A549 (cell line): ENCODE measurements at regions not wholly inside any gene's neighbourhood (a gene's known extent, or its start where the extent isn't known, plus 50 kb on each side); places are given as distances from the start of the nearest gene placed in this dataset.

Experiments
- ATAC-seq, 2 experiments: fragments of 200-7000 bp in 1 of 2; fragments of >200 bp in 1 of 2; cut with Nextera tagmentation in 1 of 2; cut with Tn5 transposase in 1 of 2; 3 replicates each; pipeline versions ENCODE4 v1.8.0 to v1.9.1; 2018 to 2020; ENCODE audit warnings: mild to moderate bottlenecking in 1 of 2, moderate library complexity in 1 of 2
- CTCF ChIA-PET: fragments of 300-600 bp; sonication (Branson Sonifier 250); formaldehyde crosslinking; extraction: SDS; loops from one replicate; lab custom pipeline; 2021; ENCODE audit warnings: antibody characterized with exemption, inconsistent platforms; lab: Yijun Ruan, JAX
- POLR2A ChIA-PET: fragments of 350-600 bp; formaldehyde crosslinking; extraction: SDS; loops from one replicate; lab custom pipeline; 2021; ENCODE audit warnings: antibody characterized with exemption, inconsistent platforms; lab: Yijun Ruan, JAX
- DNase-seq, 2 experiments: peaks; one replicate each; pipeline versions ENCODE4 v3.0.0 to v3.0.0-alpha.2; 2011 to 2016; ENCODE audit warnings: low read depth in 1 of 2, low spot score in 1 of 2
- FAIRE-seq: peaks from 2 replicates; lab custom pipeline; 2011; peaks lifted over from hg19 to GRCh38; lab: Jason Lieb, UNC
- H3K27ac ChIP-seq, 2 experiments: fragments of >200 bp; sonication (Bioruptor Twin); formaldehyde crosslinking; 3 replicates each; pipeline ENCODE4 v1.5.1; 2016 to 2017
- H3K4me1 ChIP-seq: fragments of >200 bp; sonication (Bioruptor Twin); formaldehyde crosslinking; 3 replicates; pipeline ENCODE4 v1.6.1; 2016
- H3K4me2 ChIP-seq: fragments of >200 bp; sonication (Bioruptor Twin); formaldehyde crosslinking; 3 replicates; pipeline ENCODE4 v1.6.1; 2016
- H3K4me3 ChIP-seq: fragments of >200 bp; sonication (Bioruptor Twin); formaldehyde crosslinking; 3 replicates; pipeline ENCODE4 v1.5.1; 2016
- H3K9me3 ChIP-seq: fragments of >200 bp; sonication (Bioruptor Twin); formaldehyde crosslinking; 3 replicates; pipeline ENCODE4 v1.6.1; 2016
- CBX2 ChIP-seq: fragments of 200-600 bp; sonication (generic); IDR thresholded peaks from 2 replicates; pipeline ENCODE4 v1.6.1; 2016; ENCODE audit warnings: low read depth, mild to moderate bottlenecking, borderline replicate concordance
- CEBPB ChIP-seq, 2 experiments: fragments of >200 bp in 1 of 2; sonication (Bioruptor Twin) in 1 of 2; formaldehyde crosslinking in 1 of 2; IDR thresholded peaks; 2 replicates each; pipeline ENCODE4 v1.6.1; 2012 to 2016
- CHD4 ChIP-seq: fragments of 200-600 bp; sonication (generic); IDR thresholded peaks from 2 replicates; pipeline ENCODE4 v1.6.1; 2016; ENCODE audit warnings: antibody characterized with exemption, mild to moderate bottlenecking, borderline replicate concordance
- CTCF ChIP-seq: fragments of >200 bp; sonication (Bioruptor Twin); formaldehyde crosslinking; IDR thresholded peaks from 3 replicates; pipeline ENCODE4 v1.5.1; 2016
- EHMT2 ChIP-seq: fragments of 200-600 bp; sonication (generic); IDR thresholded peaks from 2 replicates; pipeline ENCODE4 v1.6.1; 2016; ENCODE audit warnings: antibody characterized with exemption, low read depth, mild to moderate bottlenecking, moderate library complexity
- EP300 ChIP-seq, 2 experiments: fragments of >200 bp; sonication (Bioruptor Twin); formaldehyde crosslinking; IDR thresholded peaks; 2 replicates in 1 of 2; 3 replicates in 1 of 2; pipeline ENCODE4 v1.6.1; 2016 to 2017
- ESRRA ChIP-seq: fragments of 150-350 bp; IDR thresholded peaks from 2 replicates; pipeline ENCODE4 v1.6.1; 2014; ENCODE audit warnings: mild to moderate bottlenecking, low read length, borderline replicate concordance
- HDAC2 ChIP-seq: fragments of 200-600 bp; sonication (generic); IDR thresholded peaks from 2 replicates; pipeline ENCODE4 v1.6.1; 2016
- HMGXB4 ChIP-seq: fragments of 250-450 bp; sonication (Bioruptor Pico); IDR thresholded peaks from 2 replicates; pipeline ENCODE4 v1.5.0; 2021; ENCODE audit warnings: mild to moderate bottlenecking, moderate library complexity, borderline replicate concordance
- HOXA7 ChIP-seq: fragments of 250-450 bp; sonication (Bioruptor Pico); IDR thresholded peaks from 2 replicates; pipeline ENCODE4 v1.5.0; 2020; ENCODE audit warnings: mild to moderate bottlenecking, moderate library complexity
- HOXB13 ChIP-seq: fragments of 250-450 bp; sonication (Bioruptor Pico); IDR thresholded peaks from 2 replicates; pipeline ENCODE4 v1.5.0; 2020; ENCODE audit warnings: low read depth, mild to moderate bottlenecking, moderate library complexity
- MYC ChIP-seq: IDR thresholded peaks from 2 replicates; pipeline ENCODE4 v1.6.1; 2012; ENCODE audit warnings: mild to moderate bottlenecking, inconsistent platforms, low read length, improper control_type of control experiment, borderline replicate concordance
- NFE2L2 ChIP-seq: fragments of 150-350 bp; conservative IDR thresholded peaks from 2 replicates; pipeline ENCODE4 v1.6.1; 2014; ENCODE audit warnings: low read length
- NPAS2 ChIP-seq: fragments of 250-450 bp; sonication (Bioruptor Pico); IDR thresholded peaks from 2 replicates; pipeline ENCODE4 v1.8.0; 2022; ENCODE audit warnings: mild to moderate bottlenecking, moderate library complexity, borderline replicate concordance
- RARB ChIP-seq: fragments of 250-450 bp; sonication (Bioruptor Pico); IDR thresholded peaks from 2 replicates; pipeline ENCODE4 v1.8.0; 2021; ENCODE audit warnings: mild to moderate bottlenecking, moderate library complexity
- RCOR1 ChIP-seq: fragments of 150-350 bp; IDR thresholded peaks from 2 replicates; pipeline ENCODE4 v1.6.1; 2014; ENCODE audit warnings: antibody characterized with exemption, low read length, low read depth
- RNF2 ChIP-seq: fragments of 200-600 bp; sonication (generic); IDR thresholded peaks from 2 replicates; pipeline ENCODE4 v1.6.1; 2016; ENCODE audit warnings: low read depth, mild to moderate bottlenecking, antibody characterized with exemption, moderate library complexity, borderline replicate concordance
- SMC3 ChIP-seq: fragments of >200 bp; sonication (Bioruptor Twin); formaldehyde crosslinking; IDR thresholded peaks from 3 replicates; pipeline ENCODE4 v1.6.1; 2018; ENCODE audit warnings: inconsistent platforms
- ZNF302 ChIP-seq: fragments of 250-450 bp; sonication (Bioruptor Pico); IDR thresholded peaks from 2 replicates; pipeline ENCODE4 v1.9.0; 2021; ENCODE audit warnings: inconsistent platforms, mild to moderate bottlenecking, moderate library complexity
- ZSCAN20 ChIP-seq: fragments of 250-450 bp; sonication (Bioruptor Pico); IDR thresholded peaks from 2 replicates; pipeline ENCODE4 v1.8.0; 2022; ENCODE audit warnings: mild to moderate bottlenecking, moderate library complexity
- WGBS: methylation state at CpG from one replicate; pipeline ENCODE4 v1.1.6; 2017; ENCODE audit errors: missing lambda C conversion rate; 5-methylcytosine and 5-hydroxymethylcytosine counted together
- TF ChIP-seq, protein P1 (sequence below): fragments of 200-600 bp; sonication (generic); IDR thresholded peaks from 2 replicates; pipeline ENCODE4 v1.6.1; 2016; ENCODE audit warnings: antibody characterized with exemption, mild to moderate bottlenecking, moderate library complexity
- TF ChIP-seq, protein P2 (sequence below): IDR thresholded peaks from 2 replicates; pipeline ENCODE4 v1.6.1; 2012; ENCODE audit warnings: low read depth, borderline replicate concordance
- TF ChIP-seq, protein P3 (sequence below): fragments of 450-650 bp; IDR thresholded peaks from 2 replicates; pipeline ENCODE4 v1.6.1; 2014; ENCODE audit warnings: antibody characterized with exemption
- TF ChIP-seq, protein P4 (sequence below): fragments of >200 bp; sonication (Bioruptor Twin); formaldehyde crosslinking; IDR thresholded peaks from 3 replicates; pipeline ENCODE4 v1.6.1; 2016
- TF ChIP-seq, protein P5 (sequence below): fragments of 250-450 bp; sonication (Bioruptor Pico); IDR thresholded peaks from 2 replicates; pipeline ENCODE4 v1.5.0; 2020; ENCODE audit warnings: low read depth, mild to moderate bottlenecking, moderate library complexity

GRCh38 chr6:139748353-139749146 lies 374.1 kb upstream of the CITED2 start:
- DNase-seq (no peak), ATAC-seq (peak; percentile 30 to 52; a peak in 4 of 6 replicates), FAIRE-seq (no peak)
- Histone ChIP-seq H3K4me3 (no peak overlapping the region), H3K9me3 (no peaks in the 10 kb centered on the region), H3K27ac (peak overlapping the region; percentile 38 to 57; a peak in 4 of 6 replicates), H3K4me1 (peaks cover 32% of the 10 kb centered on the region), H3K4me2 (peak overlapping the region; percentile 25; the same call in 2 of the 3 replicates)
- WGBS: 59% methylated on average over 5 of the region's 5 CpGs
- TF ChIP-seq HDAC2 (no peak), NPAS2 (CRISPR knock-in tag) (no peak), HOXA7 (CRISPR knock-in tag) (no peak), EP300 (IDR thresholded peaks at IDR 0.05) (peak in 1 of 2 experiments; percentile 28; a peak in 1 of 5 replicates), CTCF (no peak), CEBPB (IDR thresholded peaks at IDR 0.05) (peak in 1 of 2 experiments; percentile 43; a peak in 1 of 4 replicates), RNF2 (no peak), EHMT2 (no peak), HOXB13 (CRISPR knock-in tag) (no peak), SMC3 (no peak), MYC (no peak), RARB (CRISPR knock-in tag) (no peak), ESRRA (no peak), ZNF302 (CRISPR knock-in tag) (no peak)
- TF ChIP-seq, protein P1, sequence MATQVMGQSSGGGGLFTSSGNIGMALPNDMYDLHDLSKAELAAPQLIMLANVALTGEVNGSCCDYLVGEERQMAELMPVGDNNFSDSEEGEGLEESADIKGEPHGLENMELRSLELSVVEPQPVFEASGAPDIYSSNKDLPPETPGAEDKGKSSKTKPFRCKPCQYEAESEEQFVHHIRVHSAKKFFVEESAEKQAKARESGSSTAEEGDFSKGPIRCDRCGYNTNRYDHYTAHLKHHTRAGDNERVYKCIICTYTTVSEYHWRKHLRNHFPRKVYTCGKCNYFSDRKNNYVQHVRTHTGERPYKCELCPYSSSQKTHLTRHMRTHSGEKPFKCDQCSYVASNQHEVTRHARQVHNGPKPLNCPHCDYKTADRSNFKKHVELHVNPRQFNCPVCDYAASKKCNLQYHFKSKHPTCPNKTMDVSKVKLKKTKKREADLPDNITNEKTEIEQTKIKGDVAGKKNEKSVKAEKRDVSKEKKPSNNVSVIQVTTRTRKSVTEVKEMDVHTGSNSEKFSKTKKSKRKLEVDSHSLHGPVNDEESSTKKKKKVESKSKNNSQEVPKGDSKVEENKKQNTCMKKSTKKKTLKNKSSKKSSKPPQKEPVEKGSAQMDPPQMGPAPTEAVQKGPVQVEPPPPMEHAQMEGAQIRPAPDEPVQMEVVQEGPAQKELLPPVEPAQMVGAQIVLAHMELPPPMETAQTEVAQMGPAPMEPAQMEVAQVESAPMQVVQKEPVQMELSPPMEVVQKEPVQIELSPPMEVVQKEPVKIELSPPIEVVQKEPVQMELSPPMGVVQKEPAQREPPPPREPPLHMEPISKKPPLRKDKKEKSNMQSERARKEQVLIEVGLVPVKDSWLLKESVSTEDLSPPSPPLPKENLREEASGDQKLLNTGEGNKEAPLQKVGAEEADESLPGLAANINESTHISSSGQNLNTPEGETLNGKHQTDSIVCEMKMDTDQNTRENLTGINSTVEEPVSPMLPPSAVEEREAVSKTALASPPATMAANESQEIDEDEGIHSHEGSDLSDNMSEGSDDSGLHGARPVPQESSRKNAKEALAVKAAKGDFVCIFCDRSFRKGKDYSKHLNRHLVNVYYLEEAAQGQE: no peak
- TF ChIP-seq, protein P2, sequence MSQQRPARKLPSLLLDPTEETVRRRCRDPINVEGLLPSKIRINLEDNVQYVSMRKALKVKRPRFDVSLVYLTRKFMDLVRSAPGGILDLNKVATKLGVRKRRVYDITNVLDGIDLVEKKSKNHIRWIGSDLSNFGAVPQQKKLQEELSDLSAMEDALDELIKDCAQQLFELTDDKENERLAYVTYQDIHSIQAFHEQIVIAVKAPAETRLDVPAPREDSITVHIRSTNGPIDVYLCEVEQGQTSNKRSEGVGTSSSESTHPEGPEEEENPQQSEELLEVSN: no peak
- POLR2A ChIA-PET: interaction anchor here (2.3 kb wide), 1 partner anchor 374 kb away, joined by 8 read pairs; the partner anchor contains the start of gene CITED2
- CTCF ChIA-PET: no interaction called here

DNA sequence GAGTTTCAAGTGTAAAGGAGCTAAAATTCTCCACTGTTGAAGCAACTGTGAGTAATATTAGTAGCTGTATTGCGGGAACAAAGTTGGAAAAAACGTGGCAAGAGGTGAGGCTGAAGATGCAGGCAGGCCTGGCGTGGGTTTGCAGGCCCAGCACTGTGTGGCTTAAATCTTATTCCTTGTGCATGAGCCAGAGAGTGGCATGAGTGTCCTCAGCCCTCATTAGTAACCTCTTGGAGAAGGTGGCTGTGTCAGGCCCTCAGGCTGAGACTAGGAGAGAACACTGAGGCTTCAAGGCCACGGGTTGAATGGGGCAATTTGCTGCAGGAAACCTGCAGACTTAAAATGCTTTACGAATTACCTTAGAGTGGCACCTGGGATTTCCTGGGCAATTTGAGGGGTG lies 372.7 kb upstream of the CITED2 start:
- 86% methylated on average over 5 of the region's 5 CpGs for WGBS
- no peaks in the 10 kb centered on the region for H3K9me3 ChIP-seq
- ATAC-seq: no peak
- H3K27ac ChIP-seq: peak overlapping the region in 1 of 2 experiments; percentile 5; a peak in 1 of 6 replicates
- no peak overlapping the region for H3K4me3 ChIP-seq
- H3K4me1 ChIP-seq: peaks cover 35% of the 10 kb centered on the region
- CTCF ChIA-PET: no interaction called here
- no peak for DNase-seq
- no peak for FAIRE-seq
- POLR2A ChIA-PET: no interaction called here
- no peak overlapping the region for H3K4me2 ChIP-seq
- TF ChIP-seq ZNF302 (CRISPR knock-in tag) (no peak), CHD4 (no peak), RCOR1 (no peak), CBX2 (no peak), HMGXB4 (CRISPR knock-in tag) (no peak), ZSCAN20 (CRISPR knock-in tag) (no peak), NFE2L2 (no peak)
- TF ChIP-seq, protein P3, sequence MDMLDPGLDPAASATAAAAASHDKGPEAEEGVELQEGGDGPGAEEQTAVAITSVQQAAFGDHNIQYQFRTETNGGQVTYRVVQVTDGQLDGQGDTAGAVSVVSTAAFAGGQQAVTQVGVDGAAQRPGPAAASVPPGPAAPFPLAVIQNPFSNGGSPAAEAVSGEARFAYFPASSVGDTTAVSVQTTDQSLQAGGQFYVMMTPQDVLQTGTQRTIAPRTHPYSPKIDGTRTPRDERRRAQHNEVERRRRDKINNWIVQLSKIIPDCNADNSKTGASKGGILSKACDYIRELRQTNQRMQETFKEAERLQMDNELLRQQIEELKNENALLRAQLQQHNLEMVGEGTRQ: no peak
- TF ChIP-seq, protein P4, sequence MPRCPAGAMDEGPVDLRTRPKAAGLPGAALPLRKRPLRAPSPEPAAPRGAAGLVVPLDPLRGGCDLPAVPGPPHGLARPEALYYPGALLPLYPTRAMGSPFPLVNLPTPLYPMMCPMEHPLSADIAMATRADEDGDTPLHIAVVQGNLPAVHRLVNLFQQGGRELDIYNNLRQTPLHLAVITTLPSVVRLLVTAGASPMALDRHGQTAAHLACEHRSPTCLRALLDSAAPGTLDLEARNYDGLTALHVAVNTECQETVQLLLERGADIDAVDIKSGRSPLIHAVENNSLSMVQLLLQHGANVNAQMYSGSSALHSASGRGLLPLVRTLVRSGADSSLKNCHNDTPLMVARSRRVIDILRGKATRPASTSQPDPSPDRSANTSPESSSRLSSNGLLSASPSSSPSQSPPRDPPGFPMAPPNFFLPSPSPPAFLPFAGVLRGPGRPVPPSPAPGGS: no peak
- TF ChIP-seq, protein P5, sequence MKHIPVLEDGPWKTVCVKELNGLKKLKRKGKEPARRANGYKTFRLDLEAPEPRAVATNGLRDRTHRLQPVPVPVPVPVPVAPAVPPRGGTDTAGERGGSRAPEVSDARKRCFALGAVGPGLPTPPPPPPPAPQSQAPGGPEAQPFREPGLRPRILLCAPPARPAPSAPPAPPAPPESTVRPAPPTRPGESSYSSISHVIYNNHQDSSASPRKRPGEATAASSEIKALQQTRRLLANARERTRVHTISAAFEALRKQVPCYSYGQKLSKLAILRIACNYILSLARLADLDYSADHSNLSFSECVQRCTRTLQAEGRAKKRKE (CRISPR knock-in tag): no peak
